GM12874 (cell line): ENCODE measurements at regions not wholly inside any gene's neighbourhood (a gene's known extent, or its start where the extent isn't known, plus 50 kb on each side); places are given as distances from the start of the nearest gene placed in this dataset.

Source experiments
- TF ChIP-seq, protein P1 (sequence below): IDR thresholded peaks from 2 replicates; pipeline ENCODE4 v1.5.1; 2011; ENCODE audit warnings: low read depth, mild to moderate bottlenecking, control low read depth, low read length, moderate library complexity; ENCODE audit not compliant: insufficient read depth

DNA sequence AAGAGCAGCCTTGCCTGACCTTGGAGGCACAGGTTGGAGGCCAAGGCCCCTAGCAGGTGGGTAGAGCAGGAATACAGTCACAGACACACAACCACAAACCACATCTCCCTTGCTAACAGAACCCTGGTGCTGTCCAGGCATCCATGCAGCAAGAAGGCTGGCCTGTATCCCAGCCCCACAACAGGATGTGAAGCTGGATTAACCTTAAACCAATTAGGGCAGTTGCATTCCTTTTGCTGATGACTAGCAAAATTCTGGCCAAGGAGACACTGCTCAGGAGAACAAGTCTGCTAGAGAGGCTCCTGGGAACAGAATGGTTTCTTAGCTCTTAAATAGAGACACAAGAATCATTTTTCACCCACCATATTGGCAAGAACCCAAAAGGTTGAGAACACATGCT, 97.8 kb downstream of the C5orf15 start:
- TF ChIP-seq, protein P1, sequence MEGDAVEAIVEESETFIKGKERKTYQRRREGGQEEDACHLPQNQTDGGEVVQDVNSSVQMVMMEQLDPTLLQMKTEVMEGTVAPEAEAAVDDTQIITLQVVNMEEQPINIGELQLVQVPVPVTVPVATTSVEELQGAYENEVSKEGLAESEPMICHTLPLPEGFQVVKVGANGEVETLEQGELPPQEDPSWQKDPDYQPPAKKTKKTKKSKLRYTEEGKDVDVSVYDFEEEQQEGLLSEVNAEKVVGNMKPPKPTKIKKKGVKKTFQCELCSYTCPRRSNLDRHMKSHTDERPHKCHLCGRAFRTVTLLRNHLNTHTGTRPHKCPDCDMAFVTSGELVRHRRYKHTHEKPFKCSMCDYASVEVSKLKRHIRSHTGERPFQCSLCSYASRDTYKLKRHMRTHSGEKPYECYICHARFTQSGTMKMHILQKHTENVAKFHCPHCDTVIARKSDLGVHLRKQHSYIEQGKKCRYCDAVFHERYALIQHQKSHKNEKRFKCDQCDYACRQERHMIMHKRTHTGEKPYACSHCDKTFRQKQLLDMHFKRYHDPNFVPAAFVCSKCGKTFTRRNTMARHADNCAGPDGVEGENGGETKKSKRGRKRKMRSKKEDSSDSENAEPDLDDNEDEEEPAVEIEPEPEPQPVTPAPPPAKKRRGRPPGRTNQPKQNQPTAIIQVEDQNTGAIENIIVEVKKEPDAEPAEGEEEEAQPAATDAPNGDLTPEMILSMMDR, result no peak

DNA sequence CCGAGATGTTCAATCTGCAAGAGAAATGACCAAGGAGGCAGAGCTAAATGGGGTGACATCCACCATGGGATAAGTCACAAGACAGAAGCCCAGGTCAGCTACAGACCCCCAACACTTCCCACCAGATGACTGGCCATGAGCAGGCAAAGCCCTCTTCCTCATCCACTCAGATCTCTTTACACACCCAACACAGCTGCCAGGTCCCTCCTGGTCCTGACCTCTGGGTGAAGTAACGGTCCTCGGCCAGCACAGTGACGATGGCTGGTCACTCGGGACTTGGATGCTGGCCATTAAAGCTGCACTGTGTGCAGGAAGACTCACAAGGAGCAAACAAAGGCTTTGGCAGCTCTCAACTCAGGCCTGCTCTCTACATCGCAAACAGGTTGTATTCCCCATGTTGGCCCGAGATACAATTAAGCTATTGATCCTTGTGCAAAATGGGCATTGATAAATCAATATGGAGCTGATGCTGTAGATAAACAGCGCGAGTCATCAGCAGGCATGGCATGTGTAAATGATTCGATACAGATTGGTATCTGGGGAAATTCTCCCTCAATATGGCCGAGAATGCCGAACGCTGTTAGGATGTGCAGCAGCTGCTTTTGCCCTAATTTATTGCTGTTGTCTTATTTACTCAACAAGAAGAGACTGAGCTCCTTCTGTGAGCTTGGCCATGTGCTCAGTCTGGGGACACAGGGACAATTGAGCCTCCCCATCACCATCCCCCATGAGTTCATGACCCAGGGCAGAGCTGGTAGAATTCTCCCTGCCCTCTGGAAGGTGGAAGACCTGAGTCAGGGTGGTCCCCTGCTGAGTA, 98.7 kb downstream of the C5orf15 start:
- TF ChIP-seq, protein P1, result no peak

DNA sequence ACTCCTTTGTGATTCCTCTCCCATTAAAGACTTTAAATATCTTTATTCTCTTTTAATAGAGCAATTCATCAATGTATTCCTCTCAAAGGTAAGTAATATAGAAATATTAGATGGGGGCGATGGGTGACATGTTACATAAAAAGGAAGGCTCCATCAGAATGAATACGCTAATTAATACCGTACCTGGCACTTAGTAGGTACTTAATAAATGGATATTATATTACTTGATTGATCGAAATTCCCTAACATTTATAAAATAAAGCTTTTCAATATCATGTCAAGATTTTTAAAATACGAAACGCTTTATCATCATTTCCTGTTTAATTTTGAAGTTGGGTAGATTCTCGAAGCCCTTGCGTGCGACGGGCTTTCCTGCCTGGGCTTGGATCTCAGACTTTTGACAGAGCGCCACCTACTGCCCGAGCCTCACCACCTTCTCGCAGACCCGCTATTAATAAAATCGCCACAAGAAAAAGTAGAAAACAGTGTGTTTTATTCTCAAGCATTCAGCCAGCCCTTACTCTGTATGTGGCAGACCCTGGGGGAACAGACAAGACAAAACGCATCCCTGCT, 99.4 kb downstream of the C5orf15 start:
- TF ChIP-seq, protein P1, result peak; percentile 78

DNA sequence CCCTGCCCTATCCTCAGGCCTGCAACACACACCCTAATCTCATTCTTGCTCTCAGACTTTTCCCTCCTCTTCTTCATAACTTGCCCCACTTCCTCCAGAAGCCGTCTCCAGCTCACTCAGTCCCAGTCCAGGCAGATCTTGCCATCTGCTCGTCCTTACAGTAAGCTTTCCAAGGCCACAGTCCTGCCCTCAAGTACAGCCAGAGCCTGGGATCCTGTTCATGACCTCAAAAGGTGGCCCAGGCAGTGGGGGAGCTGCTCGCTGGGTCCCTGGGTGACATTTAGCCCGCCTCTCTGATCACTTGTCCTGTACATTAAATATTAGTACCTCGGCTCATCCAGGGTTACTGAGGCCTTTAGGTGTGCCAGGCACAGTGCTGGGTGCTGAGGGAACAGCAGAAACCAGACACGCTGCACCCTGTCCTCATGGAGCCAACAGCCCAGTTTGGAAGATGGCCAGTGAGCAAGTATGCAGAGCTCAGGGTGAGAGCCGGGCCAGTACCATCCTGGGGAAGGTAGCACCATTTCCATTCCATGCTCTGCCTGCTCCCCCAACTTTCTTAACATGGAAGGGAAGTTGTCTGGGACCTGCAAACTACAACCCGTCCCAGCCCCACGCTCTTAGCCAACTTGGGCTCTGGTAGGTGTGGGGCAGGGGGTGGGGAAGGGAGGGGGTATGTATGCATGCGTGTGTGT, 100.4 kb downstream of the C5orf15 start:
- TF ChIP-seq, protein P1, result no peak

DNA sequence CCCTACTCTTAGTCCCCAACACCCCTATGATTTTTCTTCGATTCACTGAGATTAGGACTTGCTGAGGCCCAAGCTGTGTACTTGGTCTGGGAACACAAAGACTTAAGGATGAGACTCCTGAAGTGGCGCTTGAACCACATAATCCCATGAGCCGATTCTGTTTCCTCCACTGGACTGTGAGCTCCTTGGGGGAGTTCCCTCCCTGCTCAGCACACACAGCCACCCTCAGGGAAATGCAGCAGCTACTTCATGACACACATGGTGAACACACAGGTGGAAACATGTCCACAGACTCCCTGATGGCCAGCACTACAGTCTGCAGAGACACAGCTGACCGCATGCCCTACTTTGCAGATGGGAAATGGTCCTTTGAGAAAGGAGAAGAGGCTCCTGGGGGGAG, 101.1 kb downstream of the C5orf15 start:
- TF ChIP-seq, protein P1, result no peak

DNA sequence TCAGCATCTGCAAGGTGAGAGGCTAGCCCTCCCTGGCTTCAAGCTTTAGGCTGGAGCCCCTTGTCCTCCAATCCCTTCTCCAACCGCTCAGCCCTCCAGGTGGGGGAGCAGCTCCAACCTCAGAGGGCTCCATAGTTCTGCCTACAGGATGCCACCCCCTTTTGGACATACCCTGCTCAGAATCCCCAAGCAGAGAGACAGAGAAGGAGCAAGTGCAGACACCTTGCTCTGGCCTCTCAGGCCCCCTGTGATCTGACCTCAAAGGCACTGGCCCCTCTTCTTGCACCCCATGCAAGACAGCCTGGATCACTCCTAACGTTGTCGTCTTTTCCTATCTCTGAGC, 101.6 kb downstream of the C5orf15 start:
- TF ChIP-seq, protein P1, result no peak

DNA sequence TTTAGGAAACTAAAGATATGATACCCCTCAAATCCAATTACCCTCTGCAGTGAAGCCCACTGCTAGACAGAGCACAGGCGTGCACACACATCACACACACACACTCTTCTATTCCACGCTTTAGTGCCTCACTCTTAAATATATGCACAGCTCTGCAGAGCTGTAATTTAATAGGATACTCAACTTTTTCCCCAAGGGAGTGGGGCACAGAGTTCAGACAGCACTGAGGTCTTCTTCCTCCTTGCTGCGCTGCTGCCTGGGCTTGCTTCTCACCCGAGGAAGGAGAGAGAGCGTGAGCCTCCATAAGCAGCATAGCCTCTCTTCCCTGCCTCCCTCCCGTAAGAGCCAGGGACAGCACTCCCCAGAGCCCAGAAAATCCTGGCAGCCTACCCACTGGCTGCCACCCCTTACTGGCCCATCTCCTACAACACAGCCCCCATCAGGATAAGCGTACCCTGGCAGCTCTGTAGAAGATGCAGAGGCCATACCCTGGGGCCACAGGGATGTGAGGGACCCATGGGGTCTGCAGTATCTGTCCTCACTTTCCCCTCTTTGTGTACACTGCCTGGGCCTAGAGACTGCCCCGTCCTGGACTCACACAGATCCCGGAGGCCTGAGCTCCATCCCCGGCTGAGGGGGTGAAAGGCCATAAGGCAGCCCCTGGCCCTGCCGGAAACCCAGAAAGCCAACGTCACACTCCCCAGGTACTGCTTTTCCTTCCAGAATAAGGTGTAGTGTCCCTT, 102.1 kb downstream of the C5orf15 start:
- TF ChIP-seq, protein P1, result no peak
